HepG2 (cell line): ENCODE measurements at regions not wholly inside any gene's neighbourhood (a gene's known extent, or its start where the extent isn't known, plus 50 kb on each side); places are given as distances from the start of the nearest gene placed in this dataset.

Experiments
- CCAR2 ChIP-seq: fragments of 200-400 bp; formaldehyde crosslinking; optimal IDR thresholded peaks from 2 replicates; pipeline ENCODE3; 2018; ENCODE audit warnings: low read depth, mild to moderate bottlenecking, low read length, moderate library complexity
- GPBP1L1 ChIP-seq: sonication (generic); formaldehyde crosslinking; IDR thresholded peaks from 2 replicates; pipeline ENCODE4 v1.5.0; 2020; ENCODE audit warnings: mild to moderate bottlenecking, missing genetic modification reagents
- HMGXB3 ChIP-seq: sonication (generic); formaldehyde crosslinking; IDR thresholded peaks from 2 replicates; pipeline ENCODE4 v1.4.0; 2020; ENCODE audit warnings: missing genetic modification reagents, borderline replicate concordance
- LRRFIP1 ChIP-seq: sonication (generic); formaldehyde crosslinking; conservative IDR thresholded peaks from 2 replicates; pipeline ENCODE4 v1.4.0; 2020; ENCODE audit warnings: missing genetic modification reagents
- POGZ ChIP-seq: sonication (generic); formaldehyde crosslinking; IDR thresholded peaks from 2 replicates; pipeline ENCODE4 v1.4.0; 2020; ENCODE audit warnings: mild to moderate bottlenecking, missing genetic modification reagents
- RARA ChIP-seq: IDR thresholded peaks from 2 replicates; pipeline ENCODE4 v1.6.1; 2016; ENCODE audit warnings: missing genetic modification reagents, missing compliant biosample characterization
- ZUFSP ChIP-seq: sonication (generic); formaldehyde crosslinking; IDR thresholded peaks from 2 replicates; pipeline ENCODE4 v1.9.0; 2021; ENCODE audit warnings: missing genetic modification reagents, mild to moderate bottlenecking, borderline replicate concordance

GRCh38 chr14:35985474-35986218 is 159.5 kb downstream of the BRMS1L start (continued):
- no peak for TF ChIP-seq LRRFIP1
- TF ChIP-seq GPBP1L1 (CRISPR knock-in tag) = no peak
- no peak for TF ChIP-seq POGZ (CRISPR knock-in tag)
- no peak for TF ChIP-seq CCAR2
- TF ChIP-seq RARA (CRISPR knock-in tag) = no peak
- TF ChIP-seq ZUFSP (CRISPR knock-in tag) = no peak
- no peak for TF ChIP-seq HMGXB3 (CRISPR knock-in tag)
